ENCODE measurements at regions not wholly inside any gene's neighbourhood (a gene's known extent, or its start where the extent isn't known, plus 50 kb on each side); places are given as distances from the start of the nearest gene placed in this dataset.
A peak's percentile ranks its signal among the peaks of the same experiment; 100 is the strongest.
"Not testable (repeated sequence)": the region's sequence is repeated elsewhere in the genome, so short reads cannot be mapped to it uniquely, and the experiment has no call there.

- Histone ChIP-seq H3K27ac (peak overlapping the region; percentile 39 to 76), H3K4me2 (peak overlapping the region; percentile 37; the same call in 2 of the 3 replicates)
- peak in 1 of 2 experiments; percentile 59; a peak in 3 of 6 replicates for ATAC-seq
- WGBS (ENCODE audit: missing lambda C conversion rate), result 42% methylated on average over 7 of the region's 8 CpGs
- H3K9me3 ChIP-seq; CTCF ChIA-PET; DNase-seq (ENCODE audit: low read depth in 1 of 2, low spot score in 1 of 2); FAIRE-seq; H3K4me1 ChIP-seq; H3K4me3 ChIP-seq; TF ChIP-seq FOSL2 (IDR thresholded peaks at IDR 0.05): not testable (repeated sequence)
- TF ChIP-seq FOSL2 (CRISPR knock-in tag; IDR thresholded peaks at IDR 0.05), result peak; percentile 35; the same call in 1 of the 2 replicates
- POLR2A ChIA-PET, result interaction anchor here (0.6 kb wide), 1 partner anchor 85 kb away, joined by 3 read pairs; no protein-coding TSS in a partner anchor
Observed at GRCh38 chr6:158888171-158888570, 69.0 kb upstream of the EZR start.

GRCh38 chr6:158886346-158886977 is 67.3 kb upstream of the EZR start:
- H3K9me3 ChIP-seq; H3K4me3 ChIP-seq; H3K27ac ChIP-seq; DNase-seq (ENCODE audit: low read depth in 1 of 2, low spot score in 1 of 2); H3K4me2 ChIP-seq; H3K4me1 ChIP-seq; ATAC-seq; POLR2A ChIA-PET; FAIRE-seq: not testable (repeated sequence)
- WGBS (ENCODE audit: missing lambda C conversion rate), result 92% methylated on average over 15 of the region's 15 CpGs
- CTCF ChIA-PET, result interaction anchor here (1.4 kb wide), 1 partner anchor 17 kb away, joined by 3 read pairs; no protein-coding TSS in a partner anchor

GRCh38 chr6:158881884-158882283 is 62.7 kb upstream of the EZR start:
- H3K27ac ChIP-seq; FAIRE-seq; H3K4me3 ChIP-seq; H3K4me1 ChIP-seq; CTCF ChIA-PET; POLR2A ChIA-PET; ATAC-seq; H3K9me3 ChIP-seq; H3K4me2 ChIP-seq; DNase-seq (ENCODE audit: low read depth in 1 of 2, low spot score in 1 of 2): not testable (repeated sequence)
- WGBS (ENCODE audit: missing lambda C conversion rate), result 78% methylated on average over 3 of the region's 3 CpGs

GRCh38 chr6:158881276-158881675 is 62.1 kb upstream of the EZR start:
- FAIRE-seq; H3K4me1 ChIP-seq; POLR2A ChIA-PET; H3K27ac ChIP-seq; ATAC-seq; CTCF ChIA-PET; H3K9me3 ChIP-seq; H3K4me3 ChIP-seq; DNase-seq (ENCODE audit: low read depth in 1 of 2, low spot score in 1 of 2); H3K4me2 ChIP-seq: not testable (repeated sequence)
- WGBS (ENCODE audit: missing lambda C conversion rate), result 44% methylated on average over 1 of the region's 1 CpG

GRCh38 chr6:158879180-158879579 is 60.0 kb upstream of the EZR start:
- Histone ChIP-seq H3K27ac (no peak overlapping the region), H3K9me3 (peaks cover 3% of the 10 kb centered on the region; the same call in 1 of the 3 replicates), H3K4me3 (no peak overlapping the region), H3K4me1 (no peaks in the 10 kb centered on the region), H3K4me2 (no peak overlapping the region)
- no peak for ATAC-seq
- POLR2A ChIA-PET, result no interaction called here
- CTCF ChIA-PET, result no interaction called here
- no peak for DNase-seq (ENCODE audit: low read depth in 1 of 2, low spot score in 1 of 2)
- no peak for FAIRE-seq
- TF ChIP-seq CTCF (IDR thresholded peaks at IDR 0.05) (no peak), ZFP36 (IDR thresholded peaks at IDR 0.05; ENCODE audit: borderline replicate concordance, partially characterized antibody) (no peak), TFCP2L1 (CRISPR knock-in tag; IDR thresholded peaks at IDR 0.05) (no peak), SMC3 (IDR thresholded peaks at IDR 0.05) (no peak), EP300 (IDR thresholded peaks at IDR 0.05) (no peak)
- 83% methylated on average over 5 of the region's 5 CpGs for WGBS (ENCODE audit: missing lambda C conversion rate)

GRCh38 chr6:158877716-158878115 is 58.5 kb upstream of the EZR start:
- DNase-seq (ENCODE audit: low read depth in 1 of 2, low spot score in 1 of 2) (no peak), ATAC-seq (no peak), FAIRE-seq (no peak)
- POLR2A ChIA-PET, result no interaction called here
- Histone ChIP-seq H3K27ac (no peak overlapping the region), H3K9me3 (peaks cover 3% of the 10 kb centered on the region; the same call in 1 of the 3 replicates), H3K4me2 (no peak overlapping the region), H3K4me1 (no peaks in the 10 kb centered on the region), H3K4me3 (no peak overlapping the region)
- WGBS (ENCODE audit: missing lambda C conversion rate), result 100% methylated on average over 1 of the region's 1 CpG
- CTCF ChIA-PET, result no interaction called here
- no peak for TF ChIP-seq PBX3 (IDR thresholded peaks at IDR 0.05)
- TF ChIP-seq ESRRA (IDR thresholded peaks at IDR 0.05; ENCODE audit: borderline replicate concordance, low read length), result no peak
- TF ChIP-seq EHF (CRISPR knock-in tag; IDR thresholded peaks at IDR 0.05), result no peak
- TF ChIP-seq MAFK (IDR thresholded peaks at IDR 0.05; ENCODE audit: partially characterized antibody), result no peak
- TF ChIP-seq NPAS2 (CRISPR knock-in tag; IDR thresholded peaks at IDR 0.05; ENCODE audit: borderline replicate concordance), result no peak
- TF ChIP-seq GATA3 (IDR thresholded peaks at IDR 0.05; ENCODE audit: borderline replicate concordance), result no peak
- no peak for TF ChIP-seq ATOH8 (CRISPR knock-in tag; IDR thresholded peaks at IDR 0.05; ENCODE audit: low read depth)
- no peak for TF ChIP-seq HMGXB4 (CRISPR knock-in tag; IDR thresholded peaks at IDR 0.05; ENCODE audit: borderline replicate concordance)
- no peak for TF ChIP-seq E2F6 (IDR thresholded peaks at IDR 0.05; ENCODE audit: borderline replicate concordance, low read depth)
- no peak for TF ChIP-seq SMC3 (IDR thresholded peaks at IDR 0.05)
- no peak for TF ChIP-seq CHD2 (IDR thresholded peaks at IDR 0.05; ENCODE audit: low read length, partially characterized antibody)
